ENCODE measurements at regions not wholly inside any gene's neighbourhood (a gene's known extent, or its start where the extent isn't known, plus 50 kb on each side); places are given as distances from the start of the nearest gene placed in this dataset.

DNA sequence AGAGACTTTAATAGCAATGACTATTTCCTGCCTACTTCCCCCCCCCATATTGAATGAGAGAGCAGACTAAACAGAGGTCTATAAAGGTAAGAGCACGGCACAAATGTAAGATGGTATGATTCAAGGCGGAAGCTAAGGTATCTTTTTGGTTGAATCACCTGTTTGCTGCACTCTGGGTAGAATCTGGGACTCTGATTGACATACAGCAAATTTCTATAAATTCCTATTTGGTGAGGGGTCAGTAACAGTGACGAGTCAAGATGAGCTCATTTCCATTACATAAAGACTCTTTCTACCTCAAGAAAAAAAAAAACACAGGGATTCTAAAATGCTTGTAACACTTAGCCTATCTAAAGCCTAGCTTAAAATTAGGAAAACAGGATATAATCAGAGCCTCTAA lies 297.3 kb downstream of the TNS1 start:
- Histone ChIP-seq H3K4me1 (peaks cover 0 to 9% (median 3%) of the 10 kb centered on the region in 4 donors), H3K27me3 (no peaks in the 10 kb centered on the region), H3K4me3 (no peak overlapping the region), H3K9me3 (no peaks in the 10 kb centered on the region), H3K27ac (no peak overlapping the region), H3K36me3 (no peaks in the 10 kb centered on the region)
- DNase-seq: no peak
- no peak for TF ChIP-seq POLR2AphosphoS5 (IDR thresholded peaks at IDR 0.05)
- TF ChIP-seq EP300 (IDR thresholded peaks at IDR 0.05): no peak
- TF ChIP-seq POLR2A (IDR thresholded peaks at IDR 0.05): no peak
- TF ChIP-seq, protein P1, sequence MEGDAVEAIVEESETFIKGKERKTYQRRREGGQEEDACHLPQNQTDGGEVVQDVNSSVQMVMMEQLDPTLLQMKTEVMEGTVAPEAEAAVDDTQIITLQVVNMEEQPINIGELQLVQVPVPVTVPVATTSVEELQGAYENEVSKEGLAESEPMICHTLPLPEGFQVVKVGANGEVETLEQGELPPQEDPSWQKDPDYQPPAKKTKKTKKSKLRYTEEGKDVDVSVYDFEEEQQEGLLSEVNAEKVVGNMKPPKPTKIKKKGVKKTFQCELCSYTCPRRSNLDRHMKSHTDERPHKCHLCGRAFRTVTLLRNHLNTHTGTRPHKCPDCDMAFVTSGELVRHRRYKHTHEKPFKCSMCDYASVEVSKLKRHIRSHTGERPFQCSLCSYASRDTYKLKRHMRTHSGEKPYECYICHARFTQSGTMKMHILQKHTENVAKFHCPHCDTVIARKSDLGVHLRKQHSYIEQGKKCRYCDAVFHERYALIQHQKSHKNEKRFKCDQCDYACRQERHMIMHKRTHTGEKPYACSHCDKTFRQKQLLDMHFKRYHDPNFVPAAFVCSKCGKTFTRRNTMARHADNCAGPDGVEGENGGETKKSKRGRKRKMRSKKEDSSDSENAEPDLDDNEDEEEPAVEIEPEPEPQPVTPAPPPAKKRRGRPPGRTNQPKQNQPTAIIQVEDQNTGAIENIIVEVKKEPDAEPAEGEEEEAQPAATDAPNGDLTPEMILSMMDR (IDR thresholded peaks at IDR 0.05): no peak
- intact Hi-C loops (cut with DNase I; ENCODE audit: low total_unique reads): no loop called here
- 60 to 81% (median 61%) methylated on average over 3 of the region's 3 CpGs for WGBS, 5 donors

DNA sequence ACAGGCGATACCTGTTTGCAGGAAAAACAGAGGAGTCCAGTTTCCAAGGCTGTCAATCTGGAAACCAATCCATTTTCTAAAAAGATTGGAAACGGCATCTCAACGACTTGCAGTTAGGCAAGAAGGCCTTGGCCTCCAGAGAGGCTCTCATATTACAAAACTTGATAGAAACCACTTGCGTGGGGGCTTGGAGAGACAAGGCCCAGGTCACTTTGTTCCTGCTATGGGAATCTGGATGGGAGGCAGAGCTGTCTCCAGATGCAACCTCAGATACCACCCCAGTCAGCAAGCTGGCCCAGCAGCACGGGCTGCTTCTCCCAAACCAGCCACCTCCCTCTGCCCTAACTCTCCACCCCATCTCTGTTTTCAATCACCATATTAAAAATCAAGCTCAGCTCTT lies 298.8 kb downstream of the TNS1 start:
- H3K4me3 ChIP-seq: no peak overlapping the region
- TF ChIP-seq EP300 (IDR thresholded peaks at IDR 0.05) (no peak), POLR2AphosphoS5 (IDR thresholded peaks at IDR 0.05) (no peak), POLR2A (IDR thresholded peaks at IDR 0.05) (no peak)
- TF ChIP-seq, protein P1 (IDR thresholded peaks at IDR 0.05): no peak
- H3K36me3 ChIP-seq: no peaks in the 10 kb centered on the region
- no peak for DNase-seq
- no peak overlapping the region for H3K27ac ChIP-seq
- H3K9me3 ChIP-seq: no peaks in the 10 kb centered on the region
- H3K27me3 ChIP-seq: no peaks in the 10 kb centered on the region
- intact Hi-C loops (cut with DNase I; ENCODE audit: low total_unique reads): no loop called here
- H3K4me1 ChIP-seq: peaks cover 0 to 17% (median 4%) of the 10 kb centered on the region in 4 donors
- WGBS, 5 donors: 74 to 85% (median 83%) methylated on average over 5 of the region's 5 CpGs

DNA sequence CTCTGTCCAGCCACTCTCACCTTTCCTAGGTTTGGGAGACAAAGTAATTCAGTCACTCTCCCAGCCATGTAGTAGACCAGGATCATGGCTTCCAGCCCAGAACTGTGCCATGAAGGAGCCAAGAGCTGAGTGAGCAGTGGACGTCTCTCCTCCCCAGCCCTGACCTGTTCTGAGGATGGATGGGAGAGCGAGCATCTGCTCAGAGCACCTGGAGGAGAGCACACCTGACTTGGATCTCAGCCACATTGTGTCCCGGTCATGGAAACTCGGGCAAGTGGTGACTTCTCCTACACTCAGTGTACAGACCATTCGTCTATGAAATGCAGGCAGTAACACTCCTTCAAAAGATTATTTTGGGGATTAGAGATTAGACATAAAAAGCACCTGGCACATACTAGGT lies 299.7 kb downstream of the TNS1 start:
- no peaks in the 10 kb centered on the region for H3K27me3 ChIP-seq
- H3K36me3 ChIP-seq: no peaks in the 10 kb centered on the region
- WGBS, 5 donors: 75 to 80% (median 77%) methylated on average over 5 of the region's 5 CpGs
- no peak for DNase-seq
- H3K27ac ChIP-seq: no peak overlapping the region
- intact Hi-C loops (cut with DNase I; ENCODE audit: low total_unique reads): no loop called here
- no peak overlapping the region for H3K4me3 ChIP-seq
- H3K4me1 ChIP-seq: peaks cover 0 to 25% (median 7%) of the 10 kb centered on the region in 4 donors
- no peaks in the 10 kb centered on the region for H3K9me3 ChIP-seq
- TF ChIP-seq, protein P1 (IDR thresholded peaks at IDR 0.05): no peak
- TF ChIP-seq POLR2AphosphoS5 (IDR thresholded peaks at IDR 0.05): no peak
- TF ChIP-seq EP300 (IDR thresholded peaks at IDR 0.05): no peak
- TF ChIP-seq POLR2A (IDR thresholded peaks at IDR 0.05): no peak

DNA sequence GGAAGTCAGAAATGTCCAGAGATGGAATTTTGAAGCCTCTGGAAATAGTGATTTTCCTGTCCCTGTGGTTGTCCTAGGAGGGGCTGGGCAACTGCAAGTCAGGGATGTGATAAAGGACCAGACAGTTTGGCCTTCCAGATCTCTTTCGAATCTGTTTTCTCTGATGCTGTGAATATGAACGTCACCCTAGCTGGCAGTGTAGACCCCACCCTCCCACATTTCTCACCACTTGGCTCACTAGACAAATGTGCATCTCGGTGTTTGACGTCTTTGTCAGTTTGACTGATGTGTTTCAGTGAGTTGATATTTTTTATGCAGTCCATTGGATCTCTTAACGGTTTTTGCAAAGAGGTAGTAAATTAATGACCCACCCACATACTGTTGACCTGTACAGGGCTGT lies 301.2 kb downstream of the TNS1 start:
- no peak for DNase-seq
- peak overlapping the region in 1 of 5 donors; percentile 4 for H3K27ac ChIP-seq
- 79 to 86% (median 83%) methylated on average over 5 of the region's 5 CpGs for WGBS, 5 donors
- H3K4me3 ChIP-seq: no peak overlapping the region
- H3K27me3 ChIP-seq: no peaks in the 10 kb centered on the region
- H3K9me3 ChIP-seq: no peaks in the 10 kb centered on the region
- no peaks in the 10 kb centered on the region for H3K36me3 ChIP-seq
- TF ChIP-seq POLR2AphosphoS5 (IDR thresholded peaks at IDR 0.05): no peak
- intact Hi-C loops (cut with DNase I; ENCODE audit: low total_unique reads): no loop called here
- H3K4me1 ChIP-seq: peaks cover 0 to 19% (median 4%) of the 10 kb centered on the region in 4 donors

DNA sequence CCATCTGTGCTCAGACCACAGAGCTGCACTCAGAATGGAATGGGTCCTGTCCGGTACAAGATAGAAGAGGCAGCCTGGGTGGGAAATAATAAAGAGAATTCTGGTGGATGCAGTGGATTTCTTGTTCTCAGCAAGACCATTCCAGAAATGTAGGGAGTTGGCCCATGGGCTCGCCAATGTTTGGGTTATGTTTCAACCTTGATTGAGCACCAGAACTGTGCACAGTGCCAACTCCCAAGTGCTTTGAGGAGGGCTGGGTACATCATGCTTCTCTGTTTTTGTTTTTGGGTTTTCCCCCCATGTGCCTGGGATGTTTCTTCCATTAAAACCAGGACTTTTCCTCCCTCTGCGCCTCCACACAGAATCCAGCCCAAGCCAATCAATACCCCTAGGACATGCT lies 304.1 kb downstream of the TNS1 start:
- peak in 1 of 2 donors; percentile 37 for DNase-seq
- 58 to 86% (median 82%) methylated on average over 3 of the region's 3 CpGs for WGBS, 5 donors
- TF ChIP-seq POLR2A (IDR thresholded peaks at IDR 0.05): no peak
- peak in 1 of 3 donors; percentile 60 for TF ChIP-seq POLR2AphosphoS5 (IDR thresholded peaks at IDR 0.05)
- Histone ChIP-seq H3K4me1 (peaks cover 0 to 19% (median 5%) of the 10 kb centered on the region in 4 donors), H3K36me3 (no peaks in the 10 kb centered on the region), H3K9me3 (no peaks in the 10 kb centered on the region), H3K4me3 (no peak overlapping the region), H3K27me3 (no peaks in the 10 kb centered on the region), H3K27ac (peak overlapping the region in 3 of 5 donors; percentile 8 to 59 (median 40))
- intact Hi-C loops (cut with DNase I; ENCODE audit: low total_unique reads): no loop called here
